ENCODE measurements at regions not wholly inside any gene's neighbourhood (a gene's known extent, or its start where the extent isn't known, plus 50 kb on each side); places are given as distances from the start of the nearest gene placed in this dataset.

DNA sequence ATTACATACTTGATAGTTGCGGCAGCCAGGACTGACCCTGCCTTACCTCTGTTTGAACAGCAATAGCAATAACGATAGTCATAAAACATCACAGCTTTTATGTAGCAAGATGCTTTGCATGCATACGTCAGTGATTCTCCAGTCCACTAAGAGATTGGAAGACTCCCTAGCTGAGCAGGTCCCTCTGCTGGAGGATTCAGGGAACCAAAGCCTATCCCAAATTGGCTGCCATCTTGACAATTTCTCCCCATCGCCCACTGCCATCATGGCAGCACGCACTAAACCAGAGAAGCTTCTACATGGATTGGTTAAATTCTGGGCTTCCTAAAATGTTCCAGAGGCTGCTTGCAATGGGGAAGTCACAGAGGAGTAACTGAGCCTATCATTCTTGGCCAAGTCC, 360.6 kb upstream of the XYLT1 start:
- Histone ChIP-seq H3K9me3 (ENCODE audit: control insufficient read depth, insufficient read depth, low read depth, low read length) (no peaks in the 10 kb centered on the region), H3K27ac (ENCODE audit: extremely low read depth, low read depth, low read length) (no peak overlapping the region), H3K4me3 (ENCODE audit: low read depth, low read length) (no peak overlapping the region), H3K4me1 (ENCODE audit: control insufficient read depth, insufficient read depth, low read length) (no peaks in the 10 kb centered on the region), H3K36me3 (ENCODE audit: control insufficient read depth in 2 of 2, insufficient read depth in 1 of 2, low read length in 2 of 2) (no peaks in the 10 kb centered on the region)
- TF ChIP-seq ZXDB (tag by site-specific recombination; IDR thresholded peaks at IDR 0.05): no peak
- TF ChIP-seq, protein P1, sequence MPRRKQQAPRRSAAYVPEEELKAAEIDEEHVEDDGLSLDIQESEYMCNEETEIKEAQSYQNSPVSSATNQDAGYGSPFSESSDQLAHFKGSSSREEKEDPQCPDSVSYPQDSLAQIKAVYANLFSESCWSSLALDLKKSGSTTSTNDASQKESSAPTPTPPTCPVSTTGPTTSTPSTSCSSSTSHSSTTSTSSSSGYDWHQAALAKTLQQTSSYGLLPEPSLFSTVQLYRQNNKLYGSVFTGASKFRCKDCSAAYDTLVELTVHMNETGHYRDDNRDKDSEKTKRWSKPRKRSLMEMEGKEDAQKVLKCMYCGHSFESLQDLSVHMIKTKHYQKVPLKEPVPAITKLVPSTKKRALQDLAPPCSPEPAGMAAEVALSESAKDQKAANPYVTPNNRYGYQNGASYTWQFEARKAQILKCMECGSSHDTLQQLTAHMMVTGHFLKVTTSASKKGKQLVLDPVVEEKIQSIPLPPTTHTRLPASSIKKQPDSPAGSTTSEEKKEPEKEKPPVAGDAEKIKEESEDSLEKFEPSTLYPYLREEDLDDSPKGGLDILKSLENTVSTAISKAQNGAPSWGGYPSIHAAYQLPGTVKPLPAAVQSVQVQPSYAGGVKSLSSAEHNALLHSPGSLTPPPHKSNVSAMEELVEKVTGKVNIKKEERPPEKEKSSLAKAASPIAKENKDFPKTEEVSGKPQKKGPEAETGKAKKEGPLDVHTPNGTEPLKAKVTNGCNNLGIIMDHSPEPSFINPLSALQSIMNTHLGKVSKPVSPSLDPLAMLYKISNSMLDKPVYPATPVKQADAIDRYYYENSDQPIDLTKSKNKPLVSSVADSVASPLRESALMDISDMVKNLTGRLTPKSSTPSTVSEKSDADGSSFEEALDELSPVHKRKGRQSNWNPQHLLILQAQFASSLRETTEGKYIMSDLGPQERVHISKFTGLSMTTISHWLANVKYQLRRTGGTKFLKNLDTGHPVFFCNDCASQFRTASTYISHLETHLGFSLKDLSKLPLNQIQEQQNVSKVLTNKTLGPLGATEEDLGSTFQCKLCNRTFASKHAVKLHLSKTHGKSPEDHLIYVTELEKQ (tag by site-specific recombination; IDR thresholded peaks at IDR 0.05; ENCODE audit: borderline replicate concordance): no peak
- no peak for TF ChIP-seq ZNF521 (tag by site-specific recombination; IDR thresholded peaks at IDR 0.05)
- TF ChIP-seq, protein P2, sequence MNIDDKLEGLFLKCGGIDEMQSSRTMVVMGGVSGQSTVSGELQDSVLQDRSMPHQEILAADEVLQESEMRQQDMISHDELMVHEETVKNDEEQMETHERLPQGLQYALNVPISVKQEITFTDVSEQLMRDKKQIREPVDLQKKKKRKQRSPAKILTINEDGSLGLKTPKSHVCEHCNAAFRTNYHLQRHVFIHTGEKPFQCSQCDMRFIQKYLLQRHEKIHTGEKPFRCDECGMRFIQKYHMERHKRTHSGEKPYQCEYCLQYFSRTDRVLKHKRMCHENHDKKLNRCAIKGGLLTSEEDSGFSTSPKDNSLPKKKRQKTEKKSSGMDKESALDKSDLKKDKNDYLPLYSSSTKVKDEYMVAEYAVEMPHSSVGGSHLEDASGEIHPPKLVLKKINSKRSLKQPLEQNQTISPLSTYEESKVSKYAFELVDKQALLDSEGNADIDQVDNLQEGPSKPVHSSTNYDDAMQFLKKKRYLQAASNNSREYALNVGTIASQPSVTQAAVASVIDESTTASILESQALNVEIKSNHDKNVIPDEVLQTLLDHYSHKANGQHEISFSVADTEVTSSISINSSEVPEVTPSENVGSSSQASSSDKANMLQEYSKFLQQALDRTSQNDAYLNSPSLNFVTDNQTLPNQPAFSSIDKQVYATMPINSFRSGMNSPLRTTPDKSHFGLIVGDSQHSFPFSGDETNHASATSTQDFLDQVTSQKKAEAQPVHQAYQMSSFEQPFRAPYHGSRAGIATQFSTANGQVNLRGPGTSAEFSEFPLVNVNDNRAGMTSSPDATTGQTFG (tag by site-specific recombination; IDR thresholded peaks at IDR 0.05; ENCODE audit: borderline replicate concordance): no peak
- TF ChIP-seq ZNF530 (tag by site-specific recombination; IDR thresholded peaks at IDR 0.05; ENCODE audit: low read depth): no peak
- no peak for TF ChIP-seq OVOL3 (tag by site-specific recombination; IDR thresholded peaks at IDR 0.05)
- TF ChIP-seq ZBTB7A (tag by site-specific recombination; IDR thresholded peaks at IDR 0.05; ENCODE audit: low read depth): no peak
- TF ChIP-seq, protein P3, sequence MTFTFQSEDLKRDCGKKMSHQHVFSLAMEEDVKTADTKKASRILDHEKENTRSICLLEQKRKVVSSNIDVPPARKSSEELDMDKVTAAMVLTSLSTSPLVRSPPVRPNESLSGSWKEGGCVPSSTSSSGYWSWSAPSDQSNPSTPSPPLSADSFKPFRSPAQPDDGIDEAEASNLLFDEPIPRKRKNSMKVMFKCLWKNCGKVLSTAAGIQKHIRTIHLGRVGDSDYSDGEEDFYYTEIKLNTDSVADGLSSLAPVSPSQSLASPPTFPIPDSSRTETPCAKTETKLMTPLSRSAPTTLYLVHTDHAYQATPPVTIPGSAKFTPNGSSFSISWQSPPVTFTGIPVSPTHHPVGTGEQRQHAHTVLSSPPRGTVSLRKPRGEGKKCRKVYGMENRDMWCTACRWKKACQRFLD (tag by site-specific recombination; IDR thresholded peaks at IDR 0.05): no peak
- no peak for TF ChIP-seq ZNF140 (tag by site-specific recombination; IDR thresholded peaks at IDR 0.05)
- no peak for TF ChIP-seq ZBTB20 (tag by site-specific recombination; IDR thresholded peaks at IDR 0.05)
- TF ChIP-seq SCRT2 (tag by site-specific recombination; IDR thresholded peaks at IDR 0.05): no peak
- no peak for TF ChIP-seq ZNF302 (tag by site-specific recombination; IDR thresholded peaks at IDR 0.05; ENCODE audit: low read depth)
- TF ChIP-seq ZFP69B (tag by site-specific recombination; IDR thresholded peaks at IDR 0.05): no peak
- no peak for TF ChIP-seq ZNF16 (tag by site-specific recombination; IDR thresholded peaks at IDR 0.05; ENCODE audit: low read depth)
- no peak for TF ChIP-seq ZSCAN30 (tag by site-specific recombination; IDR thresholded peaks at IDR 0.05)
- TF ChIP-seq ZFP37 (tag by site-specific recombination; IDR thresholded peaks at IDR 0.05): no peak
- no peak for TF ChIP-seq ZNF548 (tag by site-specific recombination; IDR thresholded peaks at IDR 0.05)
- POLR2A ChIA-PET: no interaction called here
- CTCF ChIA-PET: no interaction called here

DNA sequence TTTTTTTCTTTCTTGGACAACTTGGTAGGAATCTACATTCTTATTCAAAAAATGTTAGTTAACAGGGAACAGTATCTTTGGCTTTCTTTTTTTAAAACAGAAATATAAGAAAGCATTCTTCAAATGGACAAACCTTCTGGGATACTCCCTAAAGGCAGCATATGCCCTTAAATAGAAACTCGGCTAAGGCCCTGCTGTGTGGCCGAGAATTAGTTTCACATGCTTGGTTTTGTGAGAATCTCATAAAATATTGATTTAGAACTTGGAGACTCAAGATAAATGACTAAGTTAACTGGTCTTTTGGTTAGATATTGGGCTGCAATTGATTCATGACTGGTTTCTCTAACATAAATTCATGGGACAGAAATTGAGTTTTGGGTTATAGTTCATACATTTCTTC, 359.9 kb upstream of the XYLT1 start:
- no peaks in the 10 kb centered on the region for H3K9me3 ChIP-seq (ENCODE audit: control insufficient read depth, insufficient read depth, low read depth, low read length)
- no peak overlapping the region for H3K4me3 ChIP-seq (ENCODE audit: low read depth, low read length)
- H3K27ac ChIP-seq (ENCODE audit: extremely low read depth, low read depth, low read length): no peak overlapping the region
- POLR2A ChIA-PET: no interaction called here
- CTCF ChIA-PET: no interaction called here
- H3K36me3 ChIP-seq (ENCODE audit: control insufficient read depth in 2 of 2, insufficient read depth in 1 of 2, low read length in 2 of 2): no peaks in the 10 kb centered on the region
- TF ChIP-seq, protein P4, sequence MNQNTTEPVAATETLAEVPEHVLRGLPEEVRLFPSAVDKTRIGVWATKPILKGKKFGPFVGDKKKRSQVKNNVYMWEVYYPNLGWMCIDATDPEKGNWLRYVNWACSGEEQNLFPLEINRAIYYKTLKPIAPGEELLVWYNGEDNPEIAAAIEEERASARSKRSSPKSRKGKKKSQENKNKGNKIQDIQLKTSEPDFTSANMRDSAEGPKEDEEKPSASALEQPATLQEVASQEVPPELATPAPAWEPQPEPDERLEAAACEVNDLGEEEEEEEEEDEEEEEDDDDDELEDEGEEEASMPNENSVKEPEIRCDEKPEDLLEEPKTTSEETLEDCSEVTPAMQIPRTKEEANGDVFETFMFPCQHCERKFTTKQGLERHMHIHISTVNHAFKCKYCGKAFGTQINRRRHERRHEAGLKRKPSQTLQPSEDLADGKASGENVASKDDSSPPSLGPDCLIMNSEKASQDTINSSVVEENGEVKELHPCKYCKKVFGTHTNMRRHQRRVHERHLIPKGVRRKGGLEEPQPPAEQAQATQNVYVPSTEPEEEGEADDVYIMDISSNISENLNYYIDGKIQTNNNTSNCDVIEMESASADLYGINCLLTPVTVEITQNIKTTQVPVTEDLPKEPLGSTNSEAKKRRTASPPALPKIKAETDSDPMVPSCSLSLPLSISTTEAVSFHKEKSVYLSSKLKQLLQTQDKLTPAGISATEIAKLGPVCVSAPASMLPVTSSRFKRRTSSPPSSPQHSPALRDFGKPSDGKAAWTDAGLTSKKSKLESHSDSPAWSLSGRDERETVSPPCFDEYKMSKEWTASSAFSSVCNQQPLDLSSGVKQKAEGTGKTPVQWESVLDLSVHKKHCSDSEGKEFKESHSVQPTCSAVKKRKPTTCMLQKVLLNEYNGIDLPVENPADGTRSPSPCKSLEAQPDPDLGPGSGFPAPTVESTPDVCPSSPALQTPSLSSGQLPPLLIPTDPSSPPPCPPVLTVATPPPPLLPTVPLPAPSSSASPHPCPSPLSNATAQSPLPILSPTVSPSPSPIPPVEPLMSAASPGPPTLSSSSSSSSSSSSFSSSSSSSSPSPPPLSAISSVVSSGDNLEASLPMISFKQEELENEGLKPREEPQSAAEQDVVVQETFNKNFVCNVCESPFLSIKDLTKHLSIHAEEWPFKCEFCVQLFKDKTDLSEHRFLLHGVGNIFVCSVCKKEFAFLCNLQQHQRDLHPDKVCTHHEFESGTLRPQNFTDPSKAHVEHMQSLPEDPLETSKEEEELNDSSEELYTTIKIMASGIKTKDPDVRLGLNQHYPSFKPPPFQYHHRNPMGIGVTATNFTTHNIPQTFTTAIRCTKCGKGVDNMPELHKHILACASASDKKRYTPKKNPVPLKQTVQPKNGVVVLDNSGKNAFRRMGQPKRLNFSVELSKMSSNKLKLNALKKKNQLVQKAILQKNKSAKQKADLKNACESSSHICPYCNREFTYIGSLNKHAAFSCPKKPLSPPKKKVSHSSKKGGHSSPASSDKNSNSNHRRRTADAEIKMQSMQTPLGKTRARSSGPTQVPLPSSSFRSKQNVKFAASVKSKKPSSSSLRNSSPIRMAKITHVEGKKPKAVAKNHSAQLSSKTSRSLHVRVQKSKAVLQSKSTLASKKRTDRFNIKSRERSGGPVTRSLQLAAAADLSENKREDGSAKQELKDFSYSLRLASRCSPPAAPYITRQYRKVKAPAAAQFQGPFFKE (tag by site-specific recombination; IDR thresholded peaks at IDR 0.05; ENCODE audit: borderline replicate concordance): no peak
- TF ChIP-seq ZNF76 (tag by site-specific recombination; IDR thresholded peaks at IDR 0.05; ENCODE audit: borderline replicate concordance, low read depth): no peak
- TF ChIP-seq ZNF426 (tag by site-specific recombination; IDR thresholded peaks at IDR 0.05): no peak
- no peak for TF ChIP-seq ZNF501 (tag by site-specific recombination; IDR thresholded peaks at IDR 0.05)
- no peak for TF ChIP-seq ZNF221 (tag by site-specific recombination; IDR thresholded peaks at IDR 0.05; ENCODE audit: borderline replicate concordance)
- TF ChIP-seq ZNF561 (tag by site-specific recombination; IDR thresholded peaks at IDR 0.05; ENCODE audit: borderline replicate concordance): no peak
- no peaks in the 10 kb centered on the region for H3K4me1 ChIP-seq (ENCODE audit: control insufficient read depth, insufficient read depth, low read length)
